Retinal pigment epithelial cell (primary cell): ENCODE measurements at regions not wholly inside any gene's neighbourhood (a gene's known extent, or its start where the extent isn't known, plus 50 kb on each side); places are given as distances from the start of the nearest gene placed in this dataset.

Source experiments
- DNase-seq: peaks from one replicate; pipeline ENCODE4 v3.0.0-alpha.2; 2010; ENCODE audit warnings: low read depth
- H3K4me3 ChIP-seq: 2 replicates; pipeline ENCODE4 v1.5.1; 2011; ENCODE audit warnings: mild to moderate bottlenecking, low read length, control low read depth, moderate library complexity
- TF ChIP-seq, protein P1 (sequence below): conservative IDR thresholded peaks from 2 replicates; pipeline ENCODE4 v1.5.1; 2011; ENCODE audit warnings: low read depth, low read length, control low read depth, inconsistent platforms

- no peak for DNase-seq
- no peak overlapping the region for H3K4me3 ChIP-seq
- TF ChIP-seq, protein P1, sequence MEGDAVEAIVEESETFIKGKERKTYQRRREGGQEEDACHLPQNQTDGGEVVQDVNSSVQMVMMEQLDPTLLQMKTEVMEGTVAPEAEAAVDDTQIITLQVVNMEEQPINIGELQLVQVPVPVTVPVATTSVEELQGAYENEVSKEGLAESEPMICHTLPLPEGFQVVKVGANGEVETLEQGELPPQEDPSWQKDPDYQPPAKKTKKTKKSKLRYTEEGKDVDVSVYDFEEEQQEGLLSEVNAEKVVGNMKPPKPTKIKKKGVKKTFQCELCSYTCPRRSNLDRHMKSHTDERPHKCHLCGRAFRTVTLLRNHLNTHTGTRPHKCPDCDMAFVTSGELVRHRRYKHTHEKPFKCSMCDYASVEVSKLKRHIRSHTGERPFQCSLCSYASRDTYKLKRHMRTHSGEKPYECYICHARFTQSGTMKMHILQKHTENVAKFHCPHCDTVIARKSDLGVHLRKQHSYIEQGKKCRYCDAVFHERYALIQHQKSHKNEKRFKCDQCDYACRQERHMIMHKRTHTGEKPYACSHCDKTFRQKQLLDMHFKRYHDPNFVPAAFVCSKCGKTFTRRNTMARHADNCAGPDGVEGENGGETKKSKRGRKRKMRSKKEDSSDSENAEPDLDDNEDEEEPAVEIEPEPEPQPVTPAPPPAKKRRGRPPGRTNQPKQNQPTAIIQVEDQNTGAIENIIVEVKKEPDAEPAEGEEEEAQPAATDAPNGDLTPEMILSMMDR: no peak
Observed at GRCh38 chr6:5909721-5910120, 97.0 kb downstream of the NRN1 start.

DNA sequence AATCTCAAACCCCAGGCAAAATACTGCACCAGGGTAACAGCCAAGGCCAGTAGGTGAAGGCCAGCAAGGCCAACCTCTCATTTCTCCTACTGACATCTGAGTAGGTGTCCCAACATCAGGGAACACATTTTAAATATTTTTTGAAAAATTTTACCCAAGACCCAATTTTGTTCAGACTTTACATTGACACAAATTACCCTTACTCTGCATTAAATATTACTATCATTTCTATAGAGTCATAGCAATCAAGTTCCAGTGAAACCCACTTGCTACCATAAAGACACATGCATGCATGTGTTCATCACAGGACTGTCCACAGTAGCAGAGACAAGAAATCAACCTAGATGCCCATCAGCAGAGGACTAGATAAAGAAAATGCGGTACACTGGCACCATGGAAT is 99.9 kb downstream of the NRN1 start:
- TF ChIP-seq, protein P1: no peak
- H3K4me3 ChIP-seq: no peak overlapping the region
- DNase-seq: no peak

- no peak for DNase-seq
- TF ChIP-seq, protein P1: no peak
- no peak overlapping the region for H3K4me3 ChIP-seq
Observed at GRCh38 chr6:5906340-5906670, 100.4 kb downstream of the NRN1 start.

DNA sequence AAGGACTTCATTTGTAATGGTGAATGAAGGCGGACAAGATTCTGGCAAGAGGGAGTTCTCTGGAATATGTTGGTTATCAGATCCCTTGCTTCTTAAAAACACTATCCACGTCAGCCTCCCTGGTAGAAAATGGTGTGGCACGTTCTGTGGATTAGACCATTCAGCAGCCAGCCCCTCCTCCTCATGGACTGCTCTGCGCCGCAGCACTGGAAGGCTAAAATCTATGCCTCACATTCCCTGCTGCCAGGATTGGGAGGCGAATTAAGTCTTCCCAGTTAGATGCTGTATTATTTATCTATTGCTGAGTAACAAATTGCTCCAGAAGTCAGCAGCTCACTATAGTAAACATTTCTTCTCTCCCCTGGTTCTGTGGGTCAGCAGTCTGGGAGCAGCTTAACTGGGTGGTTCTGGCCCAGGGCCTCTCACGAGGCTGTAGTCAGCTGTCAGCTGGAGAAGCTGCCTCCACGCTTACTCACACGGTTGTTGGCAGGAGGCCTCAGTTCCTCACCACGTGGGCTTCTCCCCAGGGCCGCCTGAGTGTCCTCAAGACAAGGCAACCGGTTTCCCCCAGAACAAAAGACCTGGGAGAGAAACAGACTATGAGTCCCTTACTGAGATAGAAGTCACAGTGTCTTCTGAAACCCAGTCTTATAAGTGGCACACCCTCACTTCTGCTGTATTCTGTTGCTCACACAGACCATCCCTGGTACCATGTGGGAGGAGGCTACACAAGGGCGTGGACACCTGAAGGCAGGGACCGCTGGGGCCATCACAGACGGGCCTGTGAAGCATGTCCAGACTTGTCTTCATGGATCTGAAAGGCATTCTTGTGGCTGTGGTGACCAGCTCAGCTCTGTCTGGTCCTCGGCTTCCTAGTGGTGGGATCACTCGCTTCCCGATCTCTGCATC is 101.0 kb downstream of the NRN1 start:
- DNase-seq: peak; percentile 50
- TF ChIP-seq, protein P1: no peak
- H3K4me3 ChIP-seq: no peak overlapping the region

- TF ChIP-seq, protein P1: no peak
- no peak overlapping the region for H3K4me3 ChIP-seq
- no peak for DNase-seq
Observed at GRCh38 chr6:5904532-5904931, 102.2 kb downstream of the NRN1 start.

DNA sequence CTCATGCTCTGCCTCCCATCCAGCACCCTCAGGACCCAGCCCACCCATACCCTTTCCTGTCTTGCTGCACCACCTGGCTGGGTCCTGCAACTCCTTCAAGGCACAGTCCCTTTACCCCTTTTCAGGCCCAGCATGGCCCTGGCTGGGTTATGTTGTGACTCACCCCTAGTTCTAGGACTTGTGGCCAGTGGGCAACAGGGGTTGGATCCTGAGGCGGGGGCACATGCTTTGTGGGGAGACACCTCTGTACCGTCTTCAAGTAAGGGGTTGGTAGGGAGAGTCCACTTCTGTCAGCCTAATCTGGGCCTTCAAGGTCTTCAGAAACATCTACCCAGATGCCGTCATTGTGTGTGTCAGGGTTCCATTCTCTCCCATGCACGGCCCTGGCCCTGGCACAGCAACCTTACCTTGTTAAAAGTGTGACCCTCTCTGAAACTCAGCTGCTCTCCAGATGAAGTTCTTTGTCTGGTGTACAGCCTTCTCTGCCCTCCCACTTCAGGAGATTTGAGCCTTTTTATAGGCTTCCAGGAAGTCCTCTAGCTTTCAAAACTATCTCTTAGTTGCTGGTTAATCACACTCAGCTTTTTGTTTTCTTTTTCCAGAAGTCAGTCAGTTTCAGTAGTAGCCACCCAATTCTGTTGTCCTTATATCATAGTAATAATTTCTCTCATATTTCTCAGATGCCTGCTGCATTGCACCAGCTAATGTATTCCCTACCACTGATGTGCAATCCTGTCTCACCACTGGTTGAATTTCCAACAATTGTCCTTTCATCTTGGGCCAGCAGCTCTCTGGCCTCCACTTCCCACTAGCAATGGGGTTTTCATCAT is 107.3 kb downstream of the NRN1 start:
- H3K4me3 ChIP-seq: no peak overlapping the region
- TF ChIP-seq, protein P1: no peak
- no peak for DNase-seq

DNA sequence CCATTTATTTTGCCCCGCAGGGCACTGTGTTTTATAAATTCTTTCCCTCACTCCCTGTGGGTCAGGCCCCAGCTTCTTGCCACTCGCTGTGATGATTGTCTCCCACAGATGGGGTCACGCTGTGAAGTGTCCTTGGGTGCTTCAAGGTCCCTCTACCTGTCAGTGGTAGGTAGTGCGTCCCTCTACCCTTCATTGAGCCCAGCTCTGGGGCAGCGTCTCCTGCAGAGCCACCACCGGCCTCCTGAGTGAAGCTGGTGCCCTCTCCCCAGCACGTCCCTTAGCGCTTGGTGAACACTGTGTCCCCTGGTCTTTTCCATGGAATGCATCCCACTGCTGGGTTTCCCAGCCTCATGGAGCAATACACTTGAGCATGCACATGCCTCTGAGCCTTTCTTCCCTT is 108.2 kb downstream of the NRN1 start:
- no peak for DNase-seq
- H3K4me3 ChIP-seq: no peak overlapping the region
- TF ChIP-seq, protein P1: no peak
